Ishikawa (cell line): ENCODE measurements at regions not wholly inside any gene's neighbourhood (a gene's known extent, or its start where the extent isn't known, plus 50 kb on each side); places are given as distances from the start of the nearest gene placed in this dataset.

Experiments used
- CEBPB ChIP-seq: IDR thresholded peaks from 2 replicates; pipeline ENCODE4 v1.6.1; 2012
- CREB1 ChIP-seq: IDR thresholded peaks from 2 replicates; pipeline ENCODE4 v1.6.1; 2012; ENCODE audit warnings: low read depth
- EGR1 ChIP-seq: IDR thresholded peaks from 2 replicates; pipeline ENCODE4 v1.6.1; 2012
- EP300 ChIP-seq: IDR thresholded peaks from 2 replicates; pipeline ENCODE4 v1.6.1; 2012; ENCODE audit warnings: borderline replicate concordance
- FOXM1 ChIP-seq: IDR thresholded peaks from 2 replicates; pipeline ENCODE4 v1.6.1; 2012; ENCODE audit warnings: low read depth, borderline replicate concordance
- NFIC ChIP-seq: IDR thresholded peaks from 2 replicates; pipeline ENCODE4 v1.6.1; 2012
- RAD21 ChIP-seq: IDR thresholded peaks from 2 replicates; pipeline ENCODE4 v1.6.1; 2012; ENCODE audit warnings: low read depth
- TAF1 ChIP-seq: IDR thresholded peaks from 2 replicates; pipeline ENCODE4 v1.6.1; 2012; ENCODE audit warnings: low read depth, mild to moderate bottlenecking
- TEAD4 ChIP-seq: IDR thresholded peaks from 2 replicates; pipeline ENCODE4 v1.6.1; 2012
- YY1 ChIP-seq: IDR thresholded peaks from 2 replicates; pipeline ENCODE4 v1.6.1; 2012; ENCODE audit warnings: low read depth
- ZBTB7A ChIP-seq: IDR thresholded peaks from 2 replicates; pipeline ENCODE4 v1.6.1; 2012; ENCODE audit warnings: low read depth
- TF ChIP-seq, protein P1 (sequence below): IDR thresholded peaks from 2 replicates; pipeline ENCODE4 v1.6.1; 2012; ENCODE audit warnings: low read depth, mild to moderate bottlenecking
- TF ChIP-seq, protein P2 (sequence below): IDR thresholded peaks from 2 replicates; pipeline ENCODE4 v1.6.1; 2012
- TF ChIP-seq, protein P3 (sequence below): IDR thresholded peaks from 2 replicates; pipeline ENCODE4 v1.6.1; 2012

DNA sequence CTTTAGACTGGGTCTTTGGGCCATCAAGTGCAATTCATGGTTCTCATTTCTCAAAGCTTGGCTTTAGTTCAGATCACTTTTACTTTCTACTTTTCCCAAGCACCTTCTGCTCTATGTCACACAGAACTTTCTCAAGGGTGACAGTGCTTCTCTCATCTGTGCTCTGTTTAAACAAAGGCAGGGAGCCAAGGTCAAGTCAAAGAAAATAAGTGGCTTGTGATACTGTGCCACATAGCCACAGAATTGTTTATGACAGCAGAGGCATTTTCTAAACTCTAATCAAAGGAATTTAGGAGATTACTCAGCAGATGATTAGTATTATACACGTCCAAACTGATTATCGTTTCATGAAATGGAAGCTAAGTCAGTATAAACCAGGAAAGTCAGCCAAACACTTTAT is 348.0 kb downstream of the HDGFL1 start:
- TF ChIP-seq EP300 = no peak
- TF ChIP-seq, protein P1, sequence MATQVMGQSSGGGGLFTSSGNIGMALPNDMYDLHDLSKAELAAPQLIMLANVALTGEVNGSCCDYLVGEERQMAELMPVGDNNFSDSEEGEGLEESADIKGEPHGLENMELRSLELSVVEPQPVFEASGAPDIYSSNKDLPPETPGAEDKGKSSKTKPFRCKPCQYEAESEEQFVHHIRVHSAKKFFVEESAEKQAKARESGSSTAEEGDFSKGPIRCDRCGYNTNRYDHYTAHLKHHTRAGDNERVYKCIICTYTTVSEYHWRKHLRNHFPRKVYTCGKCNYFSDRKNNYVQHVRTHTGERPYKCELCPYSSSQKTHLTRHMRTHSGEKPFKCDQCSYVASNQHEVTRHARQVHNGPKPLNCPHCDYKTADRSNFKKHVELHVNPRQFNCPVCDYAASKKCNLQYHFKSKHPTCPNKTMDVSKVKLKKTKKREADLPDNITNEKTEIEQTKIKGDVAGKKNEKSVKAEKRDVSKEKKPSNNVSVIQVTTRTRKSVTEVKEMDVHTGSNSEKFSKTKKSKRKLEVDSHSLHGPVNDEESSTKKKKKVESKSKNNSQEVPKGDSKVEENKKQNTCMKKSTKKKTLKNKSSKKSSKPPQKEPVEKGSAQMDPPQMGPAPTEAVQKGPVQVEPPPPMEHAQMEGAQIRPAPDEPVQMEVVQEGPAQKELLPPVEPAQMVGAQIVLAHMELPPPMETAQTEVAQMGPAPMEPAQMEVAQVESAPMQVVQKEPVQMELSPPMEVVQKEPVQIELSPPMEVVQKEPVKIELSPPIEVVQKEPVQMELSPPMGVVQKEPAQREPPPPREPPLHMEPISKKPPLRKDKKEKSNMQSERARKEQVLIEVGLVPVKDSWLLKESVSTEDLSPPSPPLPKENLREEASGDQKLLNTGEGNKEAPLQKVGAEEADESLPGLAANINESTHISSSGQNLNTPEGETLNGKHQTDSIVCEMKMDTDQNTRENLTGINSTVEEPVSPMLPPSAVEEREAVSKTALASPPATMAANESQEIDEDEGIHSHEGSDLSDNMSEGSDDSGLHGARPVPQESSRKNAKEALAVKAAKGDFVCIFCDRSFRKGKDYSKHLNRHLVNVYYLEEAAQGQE = no peak
- no peak for TF ChIP-seq CREB1
- TF ChIP-seq, protein P2, sequence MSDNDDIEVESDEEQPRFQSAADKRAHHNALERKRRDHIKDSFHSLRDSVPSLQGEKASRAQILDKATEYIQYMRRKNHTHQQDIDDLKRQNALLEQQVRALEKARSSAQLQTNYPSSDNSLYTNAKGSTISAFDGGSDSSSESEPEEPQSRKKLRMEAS = no peak
- no peak for TF ChIP-seq CEBPB
- no peak for TF ChIP-seq ZBTB7A
- TF ChIP-seq NFIC = no peak
- no peak for TF ChIP-seq RAD21
- no peak for TF ChIP-seq FOXM1
- TF ChIP-seq, protein P3, sequence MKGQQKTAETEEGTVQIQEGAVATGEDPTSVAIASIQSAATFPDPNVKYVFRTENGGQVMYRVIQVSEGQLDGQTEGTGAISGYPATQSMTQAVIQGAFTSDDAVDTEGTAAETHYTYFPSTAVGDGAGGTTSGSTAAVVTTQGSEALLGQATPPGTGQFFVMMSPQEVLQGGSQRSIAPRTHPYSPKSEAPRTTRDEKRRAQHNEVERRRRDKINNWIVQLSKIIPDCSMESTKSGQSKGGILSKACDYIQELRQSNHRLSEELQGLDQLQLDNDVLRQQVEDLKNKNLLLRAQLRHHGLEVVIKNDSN = no peak
- TF ChIP-seq TAF1 = no peak
- TF ChIP-seq TEAD4 = no peak
- TF ChIP-seq YY1 = no peak
- no peak for TF ChIP-seq EGR1
